Mucosa of stomach (tissue), 1 donor: ENCODE measurements at regions not wholly inside any gene's neighbourhood (a gene's known extent, or its start where the extent isn't known, plus 50 kb on each side); places are given as distances from the start of the nearest gene placed in this dataset.

Experiments
- H3K27me3 ChIP-seq: one replicate; pipeline ENCODE4 v1.7.0; 2013; ENCODE audit warnings: mild to moderate bottlenecking, low read length; ENCODE audit not compliant: control insufficient read depth, insufficient read depth
- H3K36me3 ChIP-seq: one replicate; pipeline ENCODE4 v1.7.0; 2013; ENCODE audit warnings: low read length; ENCODE audit not compliant: control insufficient read depth, insufficient read depth
- H3K4me1 ChIP-seq: one replicate; pipeline ENCODE4 v1.7.0; 2013; ENCODE audit warnings: mild to moderate bottlenecking, low read length; ENCODE audit not compliant: control insufficient read depth, insufficient read depth
- H3K4me3 ChIP-seq: one replicate; pipeline ENCODE4 v1.7.0; 2013; ENCODE audit warnings: low read length
- H3K9ac ChIP-seq: one replicate; pipeline ENCODE4 v1.7.0; 2013; ENCODE audit warnings: mild to moderate bottlenecking, low read length, moderate library complexity
- H3K9me3 ChIP-seq: one replicate; pipeline ENCODE4 v1.7.0; 2013; ENCODE audit warnings: mild to moderate bottlenecking, low read length, moderate library complexity; ENCODE audit not compliant: control insufficient read depth
- donor health status: Pancreatic carcinoma.

- Histone ChIP-seq H3K4me1 (no peaks in the 10 kb centered on the region), H3K4me3 (no peak overlapping the region), H3K27me3 (no peaks in the 10 kb centered on the region), H3K9me3 (no peaks in the 10 kb centered on the region), H3K36me3 (no peaks in the 10 kb centered on the region), H3K9ac (no peak overlapping the region)
Observed at GRCh38 chr10:2118201-2118600, 380.9 kb upstream of the ADARB2 start.

- Histone ChIP-seq H3K36me3 (no peaks in the 10 kb centered on the region), H3K9ac (no peak overlapping the region), H3K4me3 (no peak overlapping the region), H3K27me3 (no peaks in the 10 kb centered on the region), H3K9me3 (no peaks in the 10 kb centered on the region), H3K4me1 (no peaks in the 10 kb centered on the region)
Observed at GRCh38 chr10:2117641-2118040, 380.3 kb upstream of the ADARB2 start.

DNA sequence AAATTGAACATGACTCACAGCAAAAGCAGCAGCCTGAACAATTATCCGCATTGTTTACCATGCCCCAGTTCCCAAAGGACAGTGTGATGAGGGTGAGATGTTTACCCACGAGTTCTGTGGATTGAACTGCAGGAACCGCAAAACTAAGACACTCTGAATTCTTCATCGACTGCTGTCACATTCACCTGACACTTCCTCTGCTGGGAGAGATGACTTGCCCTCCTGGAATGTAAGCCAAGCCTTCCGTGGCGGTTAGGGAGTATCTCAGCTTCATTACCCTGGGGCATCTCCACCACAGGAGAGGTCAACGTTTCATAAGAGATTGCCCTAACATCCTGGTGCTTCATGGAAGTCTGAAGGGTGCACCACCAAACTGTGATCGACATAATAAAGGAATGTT, 374.6 kb upstream of the ADARB2 start:
- H3K4me1 ChIP-seq = no peaks in the 10 kb centered on the region
- no peak overlapping the region for H3K9ac ChIP-seq
- no peaks in the 10 kb centered on the region for H3K27me3 ChIP-seq
- no peaks in the 10 kb centered on the region for H3K36me3 ChIP-seq
- no peaks in the 10 kb centered on the region for H3K9me3 ChIP-seq
- H3K4me3 ChIP-seq = no peak overlapping the region

DNA sequence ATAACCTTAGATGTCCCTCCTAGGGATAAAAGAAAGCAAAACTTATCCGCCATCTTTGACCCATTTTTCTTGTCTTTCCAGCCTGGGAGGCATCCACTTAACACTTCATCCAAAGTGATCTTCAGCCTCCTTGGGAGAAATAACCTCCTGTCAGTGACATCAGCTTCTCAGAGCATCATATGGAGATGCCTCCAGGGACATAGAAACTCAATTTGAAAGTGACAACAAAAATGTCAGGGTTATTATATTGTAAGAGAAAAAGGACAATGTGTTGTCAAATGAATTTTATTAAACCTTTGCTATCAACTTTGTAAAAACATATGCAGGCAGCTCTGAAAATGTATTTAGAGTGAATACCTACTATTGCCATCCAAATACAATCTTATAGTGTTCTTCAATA, 371.2 kb upstream of the ADARB2 start:
- no peak overlapping the region for H3K9ac ChIP-seq
- H3K4me1 ChIP-seq = no peaks in the 10 kb centered on the region
- H3K4me3 ChIP-seq = no peak overlapping the region
- H3K36me3 ChIP-seq = no peaks in the 10 kb centered on the region
- no peaks in the 10 kb centered on the region for H3K27me3 ChIP-seq
- H3K9me3 ChIP-seq = no peaks in the 10 kb centered on the region

DNA sequence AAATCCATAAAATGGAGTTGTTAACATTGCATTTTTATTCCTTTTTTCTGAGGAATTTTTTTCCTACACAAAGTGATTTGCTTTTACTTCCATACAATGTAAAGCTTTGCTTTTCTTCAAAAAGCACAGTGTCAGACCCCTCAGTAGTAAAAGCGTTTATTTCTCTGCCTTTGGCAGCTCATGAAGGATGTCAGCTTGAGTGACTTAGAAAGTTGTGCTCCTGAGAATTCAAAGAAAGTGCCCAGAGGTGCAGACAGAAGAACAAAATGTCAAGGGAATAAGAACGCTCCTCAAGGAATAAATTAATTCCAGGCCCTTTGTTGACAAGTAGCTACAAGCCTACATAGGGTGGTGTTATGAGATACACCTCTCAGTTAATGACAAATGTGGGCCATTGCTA, 369.3 kb upstream of the ADARB2 start:
- Histone ChIP-seq H3K9me3 (no peaks in the 10 kb centered on the region), H3K9ac (no peak overlapping the region), H3K4me1 (no peaks in the 10 kb centered on the region), H3K27me3 (no peaks in the 10 kb centered on the region), H3K4me3 (no peak overlapping the region), H3K36me3 (no peaks in the 10 kb centered on the region)

DNA sequence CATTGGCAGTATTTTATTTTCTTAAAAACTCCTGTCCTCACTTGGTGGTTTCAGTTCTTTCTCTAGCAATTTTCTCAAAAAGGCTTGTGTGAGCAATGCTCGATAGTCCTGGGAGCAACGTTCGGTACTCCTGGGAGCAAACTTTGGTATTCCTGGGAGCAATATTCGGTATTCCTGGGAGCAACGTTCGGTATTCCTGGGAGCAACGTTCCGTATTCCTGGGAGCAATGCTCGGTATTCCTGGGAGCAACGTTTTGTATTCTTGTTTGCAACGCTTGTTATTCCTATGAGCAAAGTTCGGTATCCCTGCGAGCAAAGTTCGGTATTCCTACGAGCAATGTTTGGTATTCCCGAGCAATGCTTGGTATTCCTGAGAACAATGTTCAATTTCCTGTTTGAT, 362.0 kb upstream of the ADARB2 start:
- H3K36me3 ChIP-seq = no peaks in the 10 kb centered on the region
- H3K4me3 ChIP-seq = no peak overlapping the region

GRCh38 chr10:2097937-2098336, 360.6 kb upstream of the ADARB2 start:
- H3K36me3 ChIP-seq = no peaks in the 10 kb centered on the region
- no peaks in the 10 kb centered on the region for H3K27me3 ChIP-seq
- no peaks in the 10 kb centered on the region for H3K4me1 ChIP-seq
- H3K4me3 ChIP-seq = no peak overlapping the region
- no peaks in the 10 kb centered on the region for H3K9me3 ChIP-seq
- no peak overlapping the region for H3K9ac ChIP-seq

More for the DNA sequence above, 362.0 kb upstream of the ADARB2 start:
- Histone ChIP-seq H3K9me3 (no peaks in the 10 kb centered on the region), H3K4me1 (no peaks in the 10 kb centered on the region), H3K9ac (no peak overlapping the region), H3K27me3 (no peaks in the 10 kb centered on the region)

DNA sequence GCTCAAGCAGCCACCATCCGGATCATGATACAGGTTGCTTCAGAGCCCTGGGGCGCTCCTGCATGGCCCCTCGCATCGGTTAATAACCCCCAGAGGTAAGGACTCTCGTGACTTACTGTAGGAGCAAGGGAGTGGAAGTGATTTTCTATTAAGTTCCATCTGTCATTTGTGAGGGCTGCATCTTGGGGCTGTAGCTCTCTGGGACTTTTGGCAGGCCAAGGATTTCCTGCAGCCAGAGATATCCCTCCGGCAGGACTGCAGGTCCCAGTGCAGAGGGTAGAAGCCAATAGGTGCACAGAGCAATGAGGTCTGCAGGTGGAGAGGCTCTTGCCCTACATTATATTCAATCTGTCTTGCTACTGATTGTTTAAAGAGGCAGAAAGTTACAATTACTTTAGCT, 356.8 kb upstream of the ADARB2 start:
- Histone ChIP-seq H3K4me3 (no peak overlapping the region), H3K9ac (no peak overlapping the region), H3K27me3 (no peaks in the 10 kb centered on the region), H3K9me3 (no peaks in the 10 kb centered on the region), H3K36me3 (no peaks in the 10 kb centered on the region), H3K4me1 (no peaks in the 10 kb centered on the region)

GRCh38 chr10:2083591-2083990, 346.3 kb upstream of the ADARB2 start:
- no peaks in the 10 kb centered on the region for H3K9me3 ChIP-seq
- no peaks in the 10 kb centered on the region for H3K27me3 ChIP-seq
- H3K4me1 ChIP-seq = no peaks in the 10 kb centered on the region
- H3K36me3 ChIP-seq = no peaks in the 10 kb centered on the region
- H3K4me3 ChIP-seq = no peak overlapping the region
- H3K9ac ChIP-seq = no peak overlapping the region

DNA sequence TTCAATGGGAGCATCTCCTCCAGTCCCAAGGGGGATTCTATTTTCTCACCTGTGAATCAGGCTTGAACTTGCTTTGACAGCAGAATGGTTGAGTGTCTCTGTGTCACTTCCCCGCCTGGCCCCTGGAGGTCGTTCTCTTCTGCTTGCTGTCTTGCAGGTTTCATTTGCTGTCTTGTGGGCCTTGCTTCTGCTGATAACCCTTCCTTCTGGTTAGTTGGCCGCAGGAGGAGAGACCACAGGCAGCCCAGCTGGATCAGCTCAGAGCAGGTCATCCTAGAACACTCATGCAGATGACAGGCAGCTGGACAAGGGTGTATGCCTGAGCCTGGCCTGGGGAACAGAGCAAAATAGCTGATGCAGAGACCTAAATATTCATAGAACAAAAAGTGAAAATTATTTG, 344.2 kb upstream of the ADARB2 start:
- Histone ChIP-seq H3K4me3 (no peak overlapping the region), H3K9me3 (no peaks in the 10 kb centered on the region), H3K9ac (no peak overlapping the region), H3K36me3 (no peaks in the 10 kb centered on the region), H3K27me3 (no peaks in the 10 kb centered on the region), H3K4me1 (no peaks in the 10 kb centered on the region)

DNA sequence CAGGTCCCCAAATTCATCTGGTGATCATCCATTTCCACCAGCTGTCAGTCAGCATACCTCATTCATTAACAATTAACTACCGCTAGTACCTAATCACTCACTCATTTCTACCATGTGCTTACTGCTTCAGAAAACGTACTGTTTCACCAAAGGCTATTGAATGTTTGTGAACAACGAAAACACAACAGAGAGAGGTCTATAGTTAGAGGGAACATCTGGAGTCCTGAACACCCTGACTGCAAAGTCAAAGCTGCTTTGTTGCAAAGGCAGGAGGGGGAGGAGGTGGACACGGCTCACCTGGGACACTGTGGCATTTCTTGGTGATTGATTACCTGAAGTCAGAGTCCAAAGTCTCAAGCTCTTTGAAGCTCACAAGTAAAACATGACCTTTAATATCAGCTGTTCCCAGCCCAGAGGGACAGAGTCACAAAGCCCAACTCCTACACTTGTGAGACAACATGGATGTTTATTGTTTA, 342.3 kb upstream of the ADARB2 start:
- Histone ChIP-seq H3K4me3 (no peak overlapping the region), H3K9me3 (no peaks in the 10 kb centered on the region), H3K4me1 (no peaks in the 10 kb centered on the region), H3K27me3 (no peaks in the 10 kb centered on the region), H3K36me3 (no peaks in the 10 kb centered on the region), H3K9ac (no peak overlapping the region)

GRCh38 chr10:2077231-2077630, 339.9 kb upstream of the ADARB2 start:
- Histone ChIP-seq H3K36me3 (no peaks in the 10 kb centered on the region), H3K4me1 (no peaks in the 10 kb centered on the region), H3K27me3 (no peaks in the 10 kb centered on the region), H3K4me3 (no peak overlapping the region), H3K9me3 (no peaks in the 10 kb centered on the region), H3K9ac (no peak overlapping the region)

DNA sequence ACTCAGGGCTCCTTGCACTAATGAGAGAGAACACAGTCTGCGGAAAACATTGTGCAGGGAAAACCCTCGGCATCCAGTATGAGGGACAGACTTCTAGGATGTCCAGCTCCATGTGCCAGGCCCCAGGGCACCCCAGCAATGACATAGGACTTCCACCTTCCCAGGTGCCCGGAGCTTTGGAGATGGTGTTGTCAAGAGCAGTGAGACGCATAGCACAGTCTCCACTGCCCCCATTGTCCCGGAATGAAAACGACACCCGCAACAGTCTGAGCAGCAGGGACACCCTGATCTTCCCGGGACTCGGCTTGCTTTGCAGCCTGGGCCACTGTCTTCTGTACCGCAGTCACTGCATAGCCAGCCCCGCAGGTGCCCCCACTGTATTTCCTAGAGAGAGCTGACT, 339.2 kb upstream of the ADARB2 start:
- Histone ChIP-seq H3K4me1 (no peaks in the 10 kb centered on the region), H3K36me3 (no peaks in the 10 kb centered on the region), H3K4me3 (no peak overlapping the region), H3K9me3 (no peaks in the 10 kb centered on the region), H3K27me3 (no peaks in the 10 kb centered on the region), H3K9ac (no peak overlapping the region)
